ENCODE measurements at regions not wholly inside any gene's neighbourhood (a gene's known extent, or its start where the extent isn't known, plus 50 kb on each side); places are given as distances from the start of the nearest gene placed in this dataset.

DNA sequence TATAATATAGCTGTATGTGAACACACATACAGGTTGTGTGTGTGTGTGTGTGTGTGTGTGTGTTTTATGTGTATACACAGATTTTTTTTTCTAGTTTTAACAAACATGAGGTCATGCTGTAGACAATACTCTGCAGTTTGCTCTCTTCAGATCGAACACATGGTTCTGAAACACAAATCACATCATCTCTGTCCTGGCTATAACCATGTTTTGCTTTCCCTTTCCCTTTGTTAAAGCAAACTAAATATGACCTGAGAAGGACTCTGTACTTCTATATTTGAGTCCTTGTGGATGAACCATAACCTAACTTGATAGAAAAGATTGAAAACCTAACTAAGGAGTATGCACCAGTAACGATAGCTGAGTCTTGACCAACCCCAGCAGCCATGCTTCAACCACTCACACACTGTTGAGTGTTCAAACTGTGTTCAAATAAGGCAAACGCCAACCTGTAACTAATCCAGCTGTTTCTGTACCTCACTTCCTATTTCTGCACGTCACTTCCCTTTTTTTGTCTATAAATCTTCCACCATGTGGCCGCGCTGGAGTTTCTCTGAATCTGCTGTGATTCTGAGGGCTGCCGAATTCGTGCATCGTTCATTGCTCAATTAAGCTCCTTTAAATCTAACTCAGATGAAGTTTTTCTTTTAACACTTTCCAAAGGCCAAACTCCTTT, 303.8 kb downstream of the HS3ST3B1 start:
- TF ChIP-seq CTCF (IDR thresholded peaks at IDR 0.05; ENCODE audit: low read depth, low read length, missing control alignments) = no peak
- DNase-seq (ENCODE audit: extremely low read depth, low read depth) = no peak
- H3K4me3 ChIP-seq (replicated peaks; ENCODE audit: low read depth, low read length) = no peak overlapping the region

- no peak overlapping the region for H3K4me3 ChIP-seq (replicated peaks; ENCODE audit: low read depth, low read length)
- DNase-seq (ENCODE audit: extremely low read depth, low read depth) = no peak
- TF ChIP-seq CTCF (IDR thresholded peaks at IDR 0.05; ENCODE audit: low read depth, low read length, missing control alignments) = no peak
These were observed 295.3 kb downstream of the HS3ST3B1 start for GRCh38 chr17:14596224-14596623.

DNA sequence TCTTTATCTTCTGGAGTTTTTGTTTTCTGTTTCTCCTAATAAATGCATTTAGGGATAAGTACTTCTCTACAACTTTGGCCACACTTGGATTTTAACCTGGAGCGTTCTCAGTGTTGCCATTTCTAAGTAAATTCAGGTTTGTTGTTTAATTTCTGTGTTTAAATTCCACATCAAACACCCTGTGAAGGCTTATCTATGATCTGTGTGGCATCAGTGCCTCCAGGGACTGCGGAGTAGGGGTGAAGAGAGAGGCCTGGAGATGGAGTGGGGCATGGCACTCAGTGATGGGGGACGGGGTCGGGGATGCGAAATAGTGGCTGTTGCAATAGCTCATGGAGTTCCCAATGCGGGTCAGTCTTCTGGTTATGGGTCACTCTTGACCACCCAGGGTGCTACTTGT, 294.8 kb downstream of the HS3ST3B1 start:
- no peak for TF ChIP-seq CTCF (IDR thresholded peaks at IDR 0.05; ENCODE audit: low read depth, low read length, missing control alignments)
- H3K4me3 ChIP-seq (replicated peaks; ENCODE audit: low read depth, low read length) = no peak overlapping the region
- no peak for DNase-seq (ENCODE audit: extremely low read depth, low read depth)

- no peak for DNase-seq (ENCODE audit: extremely low read depth, low read depth)
- no peak overlapping the region for H3K4me3 ChIP-seq (replicated peaks; ENCODE audit: low read depth, low read length)
- no peak for TF ChIP-seq CTCF (IDR thresholded peaks at IDR 0.05; ENCODE audit: low read depth, low read length, missing control alignments)
These were observed 293.8 kb downstream of the HS3ST3B1 start for GRCh38 chr17:14594690-14595089.

DNA sequence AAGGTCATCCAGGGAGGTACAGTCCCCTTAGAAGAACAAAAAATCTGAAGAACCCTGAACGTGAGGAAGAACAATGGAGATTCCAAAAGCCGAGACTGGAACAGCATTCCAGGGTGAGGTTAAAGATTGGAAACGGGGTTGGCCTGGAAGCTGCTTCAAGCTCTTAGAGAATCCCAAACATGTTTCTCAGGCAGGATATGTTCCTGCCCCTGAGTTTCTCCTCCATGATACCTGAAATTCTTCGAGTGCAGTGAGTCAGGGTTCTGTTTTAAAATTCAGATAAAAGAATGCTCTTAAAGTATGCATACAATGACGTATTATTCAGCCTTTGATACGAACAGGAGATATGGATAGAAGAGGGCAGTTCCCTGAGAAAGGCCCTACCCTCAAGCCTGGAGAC, 293.1 kb downstream of the HS3ST3B1 start:
- no peak overlapping the region for H3K4me3 ChIP-seq (replicated peaks; ENCODE audit: low read depth, low read length)
- no peak for TF ChIP-seq CTCF (IDR thresholded peaks at IDR 0.05; ENCODE audit: low read depth, low read length, missing control alignments)
- DNase-seq (ENCODE audit: extremely low read depth, low read depth) = no peak

DNA sequence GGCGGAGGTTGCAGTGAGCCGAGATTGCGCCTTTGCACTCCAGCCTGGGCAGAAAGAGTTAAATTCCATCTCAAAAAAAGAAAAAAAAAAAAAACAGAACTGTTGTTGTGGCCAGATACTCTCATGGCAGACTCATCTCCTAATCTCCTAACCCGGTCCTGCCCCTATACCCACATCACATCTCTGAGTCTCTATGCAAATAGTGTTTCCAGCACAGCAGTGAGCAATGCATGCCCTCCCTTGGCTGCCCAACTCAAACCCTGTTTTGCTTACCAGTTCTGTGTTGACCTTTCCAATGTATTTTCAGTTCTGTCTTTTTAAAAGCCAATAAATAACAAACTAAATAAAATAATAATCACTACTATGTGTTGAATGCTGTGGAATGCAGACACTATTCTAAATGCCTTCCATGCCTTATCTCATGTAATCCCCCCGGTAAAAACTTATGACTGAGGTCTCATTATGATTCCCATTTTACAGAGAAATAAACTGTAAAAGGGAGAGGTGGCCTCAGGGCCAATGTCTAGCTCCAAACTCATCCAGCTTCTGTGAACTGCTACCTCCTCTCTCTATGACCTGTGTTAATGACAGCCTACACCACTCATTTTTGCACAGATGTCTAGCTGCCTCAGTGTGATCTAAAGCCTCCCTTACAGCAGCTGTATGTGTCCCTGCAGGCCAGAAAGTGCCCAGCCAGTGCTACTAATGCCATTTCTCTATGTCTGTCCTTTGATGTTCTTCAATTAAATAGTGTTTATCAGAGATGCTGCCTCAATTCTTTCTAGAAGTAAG, 289.8 kb downstream of the HS3ST3B1 start:
- no peak for DNase-seq (ENCODE audit: extremely low read depth, low read depth)
- TF ChIP-seq CTCF (IDR thresholded peaks at IDR 0.05; ENCODE audit: low read depth, low read length, missing control alignments) = no peak
- H3K4me3 ChIP-seq (replicated peaks; ENCODE audit: low read depth, low read length) = no peak overlapping the region
